ENCODE measurements at regions not wholly inside any gene's neighbourhood (a gene's known extent, or its start where the extent isn't known, plus 50 kb on each side); places are given as distances from the start of the nearest gene placed in this dataset.

GRCh38 chr18:24584205-24584604 is 123.8 kb downstream of the HRH4 start:
- H3K9me3 Mint-ChIP-seq (ENCODE audit: low read depth, unreplicated experiment), result no peaks in the 10 kb centered on the region

GRCh38 chr18:24584813-24585212 is 124.4 kb downstream of the HRH4 start:
- intact Hi-C loops (cut with micrococcal nuclease; ENCODE audit: unreplicated experiment), result no loop called here
- no TSS peak for BruUV-seq (replicated peaks)
- Mint-ChIP-seq H3K36me3 (ENCODE audit: insufficient read depth, unreplicated experiment) (no peaks in the 10 kb centered on the region), H3K27ac (ENCODE audit: unreplicated experiment) (no peak overlapping the region), H3K4me3 (ENCODE audit: low read depth, unreplicated experiment) (no peak overlapping the region), H3K4me1 (ENCODE audit: low read depth, unreplicated experiment) (no peaks in the 10 kb centered on the region), H3K27me3 (ENCODE audit: unreplicated experiment) (peaks cover 85% of the 10 kb centered on the region), H3K9me3 (ENCODE audit: low read depth, unreplicated experiment) (no peaks in the 10 kb centered on the region)
- CTCF ChIA-PET, result no interaction called here
- TF ChIP-seq CTCF (IDR thresholded peaks at IDR 0.05; ENCODE audit: unreplicated experiment), result no peak
- DNase-seq, result no peak

More at GRCh38 chr18:24584205-24584604, 123.8 kb downstream of the HRH4 start:
- Mint-ChIP-seq H3K27ac (ENCODE audit: unreplicated experiment) (no peak overlapping the region), H3K27me3 (ENCODE audit: unreplicated experiment) (peaks cover 85% of the 10 kb centered on the region), H3K4me1 (ENCODE audit: low read depth, unreplicated experiment) (no peaks in the 10 kb centered on the region), H3K36me3 (ENCODE audit: insufficient read depth, unreplicated experiment) (no peaks in the 10 kb centered on the region), H3K4me3 (ENCODE audit: low read depth, unreplicated experiment) (no peak overlapping the region)
- BruUV-seq (replicated peaks), result no TSS peak
- intact Hi-C loops (cut with micrococcal nuclease; ENCODE audit: unreplicated experiment), result no loop called here
- no peak for TF ChIP-seq CTCF (IDR thresholded peaks at IDR 0.05; ENCODE audit: unreplicated experiment)
- CTCF ChIA-PET, result no interaction called here
- DNase-seq, result no peak

- no peak for TF ChIP-seq CTCF (IDR thresholded peaks at IDR 0.05; ENCODE audit: unreplicated experiment)
- H3K27ac Mint-ChIP-seq (ENCODE audit: unreplicated experiment), result no peak overlapping the region
- H3K4me3 Mint-ChIP-seq (ENCODE audit: low read depth, unreplicated experiment), result no peak overlapping the region
- H3K9me3 Mint-ChIP-seq (ENCODE audit: low read depth, unreplicated experiment), result no peaks in the 10 kb centered on the region
- DNase-seq, result no peak
- no peaks in the 10 kb centered on the region for H3K36me3 Mint-ChIP-seq (ENCODE audit: insufficient read depth, unreplicated experiment)
- CTCF ChIA-PET, result no interaction called here
- BruUV-seq (replicated peaks), result no TSS peak
- peaks cover 88% of the 10 kb centered on the region for H3K27me3 Mint-ChIP-seq (ENCODE audit: unreplicated experiment)
- H3K4me1 Mint-ChIP-seq (ENCODE audit: low read depth, unreplicated experiment), result no peaks in the 10 kb centered on the region
- intact Hi-C loops (cut with micrococcal nuclease; ENCODE audit: unreplicated experiment), result no loop called here
Observed at GRCh38 chr18:24585996-24586566, 125.6 kb downstream of the HRH4 start.

- H3K27ac Mint-ChIP-seq (ENCODE audit: unreplicated experiment), result no peak overlapping the region
- H3K9me3 Mint-ChIP-seq (ENCODE audit: low read depth, unreplicated experiment), result no peaks in the 10 kb centered on the region
- no peaks in the 10 kb centered on the region for H3K36me3 Mint-ChIP-seq (ENCODE audit: insufficient read depth, unreplicated experiment)
- H3K4me1 Mint-ChIP-seq (ENCODE audit: low read depth, unreplicated experiment), result no peaks in the 10 kb centered on the region
- intact Hi-C loops (cut with micrococcal nuclease; ENCODE audit: unreplicated experiment), result no loop called here
- H3K4me3 Mint-ChIP-seq (ENCODE audit: low read depth, unreplicated experiment), result no peak overlapping the region
- TF ChIP-seq CTCF (IDR thresholded peaks at IDR 0.05; ENCODE audit: unreplicated experiment), result no peak
- H3K27me3 Mint-ChIP-seq (ENCODE audit: unreplicated experiment), result peaks cover 88% of the 10 kb centered on the region
- CTCF ChIA-PET, result no interaction called here
- no TSS peak for BruUV-seq (replicated peaks)
- DNase-seq, result no peak
Observed at GRCh38 chr18:24586662-24587360, 126.4 kb downstream of the HRH4 start.
